Progenitor cell of endocrine pancreas (in vitro differentiated cells): ENCODE measurements at regions not wholly inside any gene's neighbourhood (a gene's known extent, or its start where the extent isn't known, plus 50 kb on each side); places are given as distances from the start of the nearest gene placed in this dataset.

ENCODE experiments used
- DNase-seq: peaks from one replicate; pipeline ENCODE4 v3.0.0; 2021; ENCODE audit warnings: low spot score; ENCODE audit not compliant: unreplicated experiment
- H3K27ac Mint-ChIP-seq: 2 replicates; pipeline ENCODE4 v1.8.0; 2021; ENCODE audit warnings: mild to moderate bottlenecking, moderate library complexity, mixed read lengths
- H3K27me3 Mint-ChIP-seq: 2 replicates; pipeline ENCODE4 v1.8.0; 2021; ENCODE audit warnings: mixed read lengths
- H3K36me3 Mint-ChIP-seq: 2 replicates; pipeline ENCODE4 v1.8.0; 2022; ENCODE audit warnings: mixed read lengths; ENCODE audit not compliant: insufficient read depth
- H3K4me1 Mint-ChIP-seq: 2 replicates; pipeline ENCODE4 v1.8.0; 2021; ENCODE audit warnings: low read depth, mixed read lengths
- H3K4me3 Mint-ChIP-seq: 2 replicates; pipeline ENCODE4 v1.8.0; 2021; ENCODE audit warnings: low read depth, mild to moderate bottlenecking, moderate library complexity, mixed read lengths
- H3K9me3 Mint-ChIP-seq: 2 replicates; pipeline ENCODE4 v1.8.0; 2021; ENCODE audit warnings: low read depth, mixed read lengths
- TF ChIP-seq, protein P1 (sequence below): fragments of 200-600 bp; sonication (generic); IDR thresholded peaks from one replicate; pipeline ENCODE4 v1.5.0; 2021; ENCODE audit warnings: antibody characterized with exemption, mild to moderate bottlenecking; ENCODE audit not compliant: unreplicated experiment

DNA sequence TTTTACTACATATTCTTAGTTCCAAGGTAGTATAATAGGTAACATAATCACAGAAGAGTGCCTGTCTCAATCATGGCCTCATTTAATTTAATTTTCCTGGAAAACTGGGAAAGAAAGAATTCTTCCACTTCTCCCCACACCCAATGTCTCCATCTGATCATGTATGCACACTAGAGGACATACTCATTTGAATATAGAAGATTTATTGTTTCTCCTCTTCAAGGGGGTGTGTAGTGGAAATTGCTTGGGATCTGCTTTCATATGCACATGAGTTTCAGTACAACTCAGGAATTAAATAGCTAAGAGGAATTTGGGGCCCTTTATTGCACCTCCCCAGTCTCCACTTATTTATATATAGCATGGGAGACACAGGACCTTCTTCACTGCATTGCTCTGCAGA lies 285.1 kb downstream of the SH3GL2 start:
- H3K4me3 Mint-ChIP-seq = no peak overlapping the region
- TF ChIP-seq, protein P1, sequence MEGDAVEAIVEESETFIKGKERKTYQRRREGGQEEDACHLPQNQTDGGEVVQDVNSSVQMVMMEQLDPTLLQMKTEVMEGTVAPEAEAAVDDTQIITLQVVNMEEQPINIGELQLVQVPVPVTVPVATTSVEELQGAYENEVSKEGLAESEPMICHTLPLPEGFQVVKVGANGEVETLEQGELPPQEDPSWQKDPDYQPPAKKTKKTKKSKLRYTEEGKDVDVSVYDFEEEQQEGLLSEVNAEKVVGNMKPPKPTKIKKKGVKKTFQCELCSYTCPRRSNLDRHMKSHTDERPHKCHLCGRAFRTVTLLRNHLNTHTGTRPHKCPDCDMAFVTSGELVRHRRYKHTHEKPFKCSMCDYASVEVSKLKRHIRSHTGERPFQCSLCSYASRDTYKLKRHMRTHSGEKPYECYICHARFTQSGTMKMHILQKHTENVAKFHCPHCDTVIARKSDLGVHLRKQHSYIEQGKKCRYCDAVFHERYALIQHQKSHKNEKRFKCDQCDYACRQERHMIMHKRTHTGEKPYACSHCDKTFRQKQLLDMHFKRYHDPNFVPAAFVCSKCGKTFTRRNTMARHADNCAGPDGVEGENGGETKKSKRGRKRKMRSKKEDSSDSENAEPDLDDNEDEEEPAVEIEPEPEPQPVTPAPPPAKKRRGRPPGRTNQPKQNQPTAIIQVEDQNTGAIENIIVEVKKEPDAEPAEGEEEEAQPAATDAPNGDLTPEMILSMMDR = no peak
- no peaks in the 10 kb centered on the region for H3K4me1 Mint-ChIP-seq
- DNase-seq = no peak
- no peaks in the 10 kb centered on the region for H3K27me3 Mint-ChIP-seq
- H3K36me3 Mint-ChIP-seq = no peaks in the 10 kb centered on the region
- no peak overlapping the region for H3K27ac Mint-ChIP-seq
- H3K9me3 Mint-ChIP-seq = no peaks in the 10 kb centered on the region

DNA sequence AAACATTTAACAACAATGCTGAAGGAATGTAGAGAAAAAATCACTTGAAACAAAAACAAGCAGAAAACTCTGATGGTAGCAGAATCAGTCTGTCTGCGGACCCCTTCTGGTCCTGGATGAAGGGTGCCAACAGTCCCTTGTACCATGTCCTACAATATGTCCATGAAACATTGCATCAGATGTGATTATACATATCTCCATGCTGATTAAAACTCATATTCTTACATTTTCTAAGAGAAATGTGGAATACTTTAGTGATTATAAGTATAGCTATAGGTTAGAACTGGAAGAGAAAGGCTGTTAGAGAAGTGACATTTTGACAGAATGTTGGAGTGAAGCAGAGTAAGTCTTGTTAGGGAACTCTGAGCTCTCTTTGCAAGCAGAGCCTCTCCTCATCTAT lies 286.1 kb downstream of the SH3GL2 start:
- H3K4me3 Mint-ChIP-seq = no peak overlapping the region
- no peak overlapping the region for H3K27ac Mint-ChIP-seq
- no peaks in the 10 kb centered on the region for H3K36me3 Mint-ChIP-seq
- no peaks in the 10 kb centered on the region for H3K9me3 Mint-ChIP-seq
- H3K27me3 Mint-ChIP-seq = no peaks in the 10 kb centered on the region
- no peak for DNase-seq
- TF ChIP-seq, protein P1 = no peak
- no peaks in the 10 kb centered on the region for H3K4me1 Mint-ChIP-seq

DNA sequence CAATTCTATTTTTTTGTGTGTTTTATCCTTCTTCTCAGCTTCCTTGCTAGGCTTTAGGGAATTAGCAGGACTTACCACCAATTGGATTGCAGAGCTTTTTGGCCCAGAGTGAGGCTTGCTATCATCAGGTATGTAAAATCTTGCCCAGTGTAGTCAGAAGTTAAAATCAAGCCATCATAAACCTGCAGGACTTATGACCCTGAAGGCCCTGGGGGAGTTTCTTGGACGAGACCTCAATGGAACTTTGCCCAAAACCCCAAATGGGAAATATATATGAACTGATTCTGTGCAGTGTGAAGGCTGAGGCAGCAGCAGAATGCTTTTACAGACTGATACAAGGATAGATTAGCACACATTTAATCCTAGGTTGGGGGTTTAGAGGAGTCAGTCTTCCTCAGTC lies 287.0 kb downstream of the SH3GL2 start:
- no peak for DNase-seq
- Mint-ChIP-seq H3K9me3 (no peaks in the 10 kb centered on the region), H3K27me3 (no peaks in the 10 kb centered on the region), H3K27ac (no peak overlapping the region), H3K4me3 (no peak overlapping the region), H3K36me3 (no peaks in the 10 kb centered on the region), H3K4me1 (no peaks in the 10 kb centered on the region)
- TF ChIP-seq, protein P1 = no peak

DNA sequence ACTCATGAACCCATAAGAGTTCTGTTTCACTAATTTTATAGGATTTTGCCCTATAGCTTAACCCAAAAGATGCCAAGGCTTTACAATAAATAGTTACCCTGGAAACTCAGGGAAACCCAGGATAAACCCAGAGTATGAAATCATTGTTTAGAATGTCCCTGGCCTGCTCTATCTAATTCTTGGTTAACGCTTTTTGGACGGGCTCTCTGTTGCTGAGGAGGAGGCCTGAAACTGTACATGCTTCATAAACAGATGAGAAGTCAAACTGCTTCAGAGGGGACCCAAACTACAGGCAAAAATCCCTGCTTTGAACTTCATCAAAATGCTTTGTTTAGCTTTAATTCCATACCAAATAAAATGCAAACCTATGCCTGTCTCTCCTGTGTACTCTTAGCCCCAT lies 291.9 kb downstream of the SH3GL2 start:
- no peak for DNase-seq
- Mint-ChIP-seq H3K4me3 (no peak overlapping the region), H3K36me3 (no peaks in the 10 kb centered on the region), H3K9me3 (no peaks in the 10 kb centered on the region), H3K27ac (no peak overlapping the region), H3K27me3 (no peaks in the 10 kb centered on the region), H3K4me1 (no peaks in the 10 kb centered on the region)
- TF ChIP-seq, protein P1 = no peak

DNA sequence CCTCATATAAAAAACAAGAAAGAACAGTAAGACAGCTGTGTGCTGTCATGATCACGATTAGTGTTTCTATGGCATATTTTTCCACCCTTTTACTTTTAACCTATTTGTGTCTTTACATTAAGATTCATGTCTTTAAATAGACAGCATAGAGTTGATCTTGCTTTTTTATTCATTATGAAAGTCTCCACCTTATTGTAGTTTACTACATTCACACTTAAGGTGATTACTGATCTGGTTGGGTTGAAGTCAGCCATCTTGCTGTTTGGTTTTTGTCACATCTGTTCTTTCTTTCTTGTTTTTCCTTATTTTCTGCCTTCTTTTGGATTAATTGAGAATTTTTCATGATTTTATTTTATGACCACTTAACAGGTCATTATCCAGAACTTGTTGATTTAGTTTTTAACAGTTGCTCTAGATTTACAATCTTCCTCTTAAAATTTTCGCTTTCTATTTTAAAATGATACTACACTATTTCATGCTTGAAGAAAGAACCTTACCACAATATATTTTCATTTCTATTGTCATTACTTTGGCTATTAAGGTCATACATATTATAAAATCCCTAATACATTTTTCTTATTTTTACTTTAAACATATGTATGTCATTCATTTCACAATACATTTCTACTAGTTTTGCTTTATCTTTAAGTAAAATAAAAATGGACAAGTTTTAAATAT lies 292.5 kb downstream of the SH3GL2 start:
- Mint-ChIP-seq H3K4me1 (no peaks in the 10 kb centered on the region), H3K27me3 (no peaks in the 10 kb centered on the region), H3K9me3 (no peaks in the 10 kb centered on the region), H3K36me3 (no peaks in the 10 kb centered on the region), H3K27ac (no peak overlapping the region), H3K4me3 (no peak overlapping the region)
- no peak for DNase-seq
- TF ChIP-seq, protein P1 = no peak
